ENCODE measurements at regions not wholly inside any gene's neighbourhood (a gene's known extent, or its start where the extent isn't known, plus 50 kb on each side); places are given as distances from the start of the nearest gene placed in this dataset.

DNA sequence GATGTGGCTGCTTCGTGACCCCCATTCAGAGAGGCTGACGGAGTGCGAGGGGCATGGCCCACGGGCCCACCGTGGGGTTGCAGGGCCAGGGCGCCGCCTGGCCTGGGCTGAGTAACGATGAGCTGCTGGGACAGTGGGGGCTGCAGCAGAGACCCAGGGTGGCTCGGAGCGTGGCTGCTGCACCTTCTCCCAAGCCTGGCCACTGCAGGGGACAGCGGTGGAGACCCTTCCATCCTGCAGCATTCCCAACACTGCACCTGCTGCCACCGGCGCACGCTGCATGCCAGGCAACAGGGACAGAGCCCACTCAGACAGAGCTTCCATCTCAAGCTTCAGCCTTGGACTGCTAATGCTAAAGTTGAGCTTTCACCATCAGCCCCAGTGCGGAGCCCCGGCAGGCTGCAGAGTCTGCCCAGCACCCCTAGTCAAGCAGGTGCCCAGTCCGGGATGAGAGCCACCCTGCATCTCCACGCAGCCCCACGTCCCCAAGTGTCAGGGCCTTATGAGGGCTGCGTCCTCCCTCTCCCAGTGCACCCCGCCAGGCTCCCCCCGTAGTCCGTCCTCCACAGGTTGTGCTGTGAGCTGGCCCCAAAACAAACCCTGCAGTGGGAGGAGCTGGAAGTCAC lies 89.4 kb upstream of the AFDN start:
- H3K79me2 ChIP-seq: no peaks in the 10 kb centered on the region
- no peak overlapping the region for H3K27ac ChIP-seq
- no peaks in the 10 kb centered on the region for H3K36me3 ChIP-seq (replicated peaks; ENCODE audit: insufficient read depth, low read depth)
- TF ChIP-seq EZH2phosphoT487 (IDR thresholded peaks at IDR 0.05; ENCODE audit: low read depth, severe bottlenecking, unreplicated experiment) (no peak), EZH2 (IDR thresholded peaks at IDR 0.05; ENCODE audit: borderline replicate concordance) (no peak), CTCF (IDR thresholded peaks at IDR 0.05; ENCODE audit: poor library complexity) (no peak)
- 97% methylated on average over 23 of the region's 23 CpGs for WGBS (ENCODE audit: low lambda C conversion rate, missing lambda C conversion rate)
- no peaks in the 10 kb centered on the region for H3K4me1 ChIP-seq (ENCODE audit: insufficient read depth)
- no peak overlapping the region for H3K4me3 ChIP-seq
- no peaks in the 10 kb centered on the region for H3K27me3 ChIP-seq
- H3K4me2 ChIP-seq: no peak overlapping the region
- DNase-seq (ENCODE audit: low spot score): no peak
- H4K20me1 ChIP-seq (ENCODE audit: insufficient read depth, poor library complexity, severe bottlenecking): no peaks in the 10 kb centered on the region
- H3K9me3 ChIP-seq (ENCODE audit: low read depth): no peaks in the 10 kb centered on the region
- H2AFZ ChIP-seq: no peak overlapping the region
- H3K9me2 ChIP-seq (replicated peaks; ENCODE audit: insufficient read depth): no peaks in the 10 kb centered on the region

DNA sequence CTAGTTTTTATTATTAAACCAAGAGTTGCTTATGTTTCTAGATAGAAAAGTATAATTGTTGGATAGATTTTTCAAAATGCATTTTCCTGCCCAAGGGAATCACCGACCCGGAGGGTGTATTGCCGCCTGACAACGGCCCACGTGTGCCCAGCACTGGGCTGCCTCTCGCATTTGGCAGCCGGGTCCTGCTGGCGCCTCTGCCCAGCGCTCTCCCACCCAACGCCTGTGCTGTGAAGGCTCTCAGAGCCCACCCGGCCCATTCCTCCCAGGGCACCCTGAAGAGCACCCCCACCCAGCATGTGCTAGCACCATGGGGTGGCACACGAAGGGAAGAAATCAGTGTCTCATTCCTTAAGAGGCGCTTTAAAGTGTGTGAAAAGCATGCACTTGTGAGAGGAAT lies 88.3 kb upstream of the AFDN start:
- Histone ChIP-seq H3K4me1 (ENCODE audit: insufficient read depth) (no peaks in the 10 kb centered on the region), H3K27ac (no peak overlapping the region), H3K9me2 (replicated peaks; ENCODE audit: insufficient read depth) (no peaks in the 10 kb centered on the region), H3K9me3 (ENCODE audit: low read depth) (no peaks in the 10 kb centered on the region), H3K79me2 (no peaks in the 10 kb centered on the region), H2AFZ (no peak overlapping the region), H3K27me3 (no peaks in the 10 kb centered on the region), H3K4me3 (no peak overlapping the region), H4K20me1 (ENCODE audit: insufficient read depth, poor library complexity, severe bottlenecking) (no peaks in the 10 kb centered on the region), H3K4me2 (no peak overlapping the region), H3K36me3 (replicated peaks; ENCODE audit: insufficient read depth, low read depth) (no peaks in the 10 kb centered on the region)
- TF ChIP-seq EZH2 (IDR thresholded peaks at IDR 0.05; ENCODE audit: borderline replicate concordance): no peak
- TF ChIP-seq CTCF (IDR thresholded peaks at IDR 0.05; ENCODE audit: poor library complexity): no peak
- no peak for TF ChIP-seq EZH2phosphoT487 (IDR thresholded peaks at IDR 0.05; ENCODE audit: low read depth, severe bottlenecking, unreplicated experiment)
- 95% methylated on average over 13 of the region's 13 CpGs for WGBS (ENCODE audit: low lambda C conversion rate, missing lambda C conversion rate)
- no peak for DNase-seq (ENCODE audit: low spot score)

- TF ChIP-seq CTCF (IDR thresholded peaks at IDR 0.05; ENCODE audit: poor library complexity): no peak
- TF ChIP-seq EZH2phosphoT487 (IDR thresholded peaks at IDR 0.05; ENCODE audit: low read depth, severe bottlenecking, unreplicated experiment): no peak
- TF ChIP-seq EZH2 (IDR thresholded peaks at IDR 0.05; ENCODE audit: borderline replicate concordance): no peak
- Histone ChIP-seq H3K4me1 (ENCODE audit: insufficient read depth) (no peaks in the 10 kb centered on the region), H4K20me1 (ENCODE audit: insufficient read depth, poor library complexity, severe bottlenecking) (no peaks in the 10 kb centered on the region), H2AFZ (no peak overlapping the region), H3K9me3 (ENCODE audit: low read depth) (no peaks in the 10 kb centered on the region), H3K9me2 (replicated peaks; ENCODE audit: insufficient read depth) (no peaks in the 10 kb centered on the region), H3K27ac (no peak overlapping the region), H3K79me2 (no peaks in the 10 kb centered on the region), H3K36me3 (replicated peaks; ENCODE audit: insufficient read depth, low read depth) (no peaks in the 10 kb centered on the region), H3K4me2 (no peak overlapping the region), H3K27me3 (no peaks in the 10 kb centered on the region), H3K4me3 (no peak overlapping the region)
- DNase-seq (ENCODE audit: low spot score): no peak
- WGBS (ENCODE audit: low lambda C conversion rate, missing lambda C conversion rate): 97% methylated on average over 23 of the region's 23 CpGs
These were observed 86.8 kb upstream of the AFDN start for GRCh38 chr6:167739721-167740475.

Measured in hepatocyte (in vitro differentiated cells).